ENCODE measurements at regions not wholly inside any gene's neighbourhood (a gene's known extent, or its start where the extent isn't known, plus 50 kb on each side); places are given as distances from the start of the nearest gene placed in this dataset.

GRCh38 chr3:166322391-166322790 is 485.2 kb upstream of the BCHE start:
- no peak for TF ChIP-seq CTCF (IDR thresholded peaks at IDR 0.05; ENCODE audit: low read depth, low read length, missing control alignments)
- DNase-seq (ENCODE audit: low read depth), result no peak
- in situ Hi-C loops (cut with HindIII; ENCODE audit: low sequenced_read_pairs), result no loop called here
- H3K4me3 ChIP-seq (ENCODE audit: low read depth, low read length), result no peak overlapping the region

- no peak for TF ChIP-seq CTCF (IDR thresholded peaks at IDR 0.05; ENCODE audit: low read depth, low read length, missing control alignments)
- DNase-seq (ENCODE audit: low read depth), result no peak
- H3K4me3 ChIP-seq (ENCODE audit: low read depth, low read length), result no peak overlapping the region
- in situ Hi-C loops (cut with HindIII; ENCODE audit: low sequenced_read_pairs), result no loop called here
These were observed 470.6 kb upstream of the BCHE start for GRCh38 chr3:166307756-166308350.

- no peak for DNase-seq (ENCODE audit: low read depth)
- in situ Hi-C loops (cut with HindIII; ENCODE audit: low sequenced_read_pairs), result no loop called here
- no peak for TF ChIP-seq CTCF (IDR thresholded peaks at IDR 0.05; ENCODE audit: low read depth, low read length, missing control alignments)
- no peak overlapping the region for H3K4me3 ChIP-seq (ENCODE audit: low read depth, low read length)
These were observed 467.4 kb upstream of the BCHE start for GRCh38 chr3:166304584-166304983.

GRCh38 chr3:166303681-166304080 is 466.5 kb upstream of the BCHE start:
- no peak overlapping the region for H3K4me3 ChIP-seq (ENCODE audit: low read depth, low read length)
- no peak for TF ChIP-seq CTCF (IDR thresholded peaks at IDR 0.05; ENCODE audit: low read depth, low read length, missing control alignments)
- no peak for DNase-seq (ENCODE audit: low read depth)
- in situ Hi-C loops (cut with HindIII; ENCODE audit: low sequenced_read_pairs), result no loop called here

- no peak for DNase-seq (ENCODE audit: low read depth)
- no peak for TF ChIP-seq CTCF (IDR thresholded peaks at IDR 0.05; ENCODE audit: low read depth, low read length, missing control alignments)
- in situ Hi-C loops (cut with HindIII; ENCODE audit: low sequenced_read_pairs), result no loop called here
- H3K4me3 ChIP-seq (ENCODE audit: low read depth, low read length), result no peak overlapping the region
These were observed 465.1 kb upstream of the BCHE start for GRCh38 chr3:166302331-166302730.

- in situ Hi-C loops (cut with HindIII; ENCODE audit: low sequenced_read_pairs), result no loop called here
- no peak for DNase-seq (ENCODE audit: low read depth)
- H3K4me3 ChIP-seq (ENCODE audit: low read depth, low read length), result no peak overlapping the region
- no peak for TF ChIP-seq CTCF (IDR thresholded peaks at IDR 0.05; ENCODE audit: low read depth, low read length, missing control alignments)
These were observed 459.1 kb upstream of the BCHE start for GRCh38 chr3:166296179-166296783.
